ENCODE measurements at regions not wholly inside any gene's neighbourhood (a gene's known extent, or its start where the extent isn't known, plus 50 kb on each side); places are given as distances from the start of the nearest gene placed in this dataset.

DNA sequence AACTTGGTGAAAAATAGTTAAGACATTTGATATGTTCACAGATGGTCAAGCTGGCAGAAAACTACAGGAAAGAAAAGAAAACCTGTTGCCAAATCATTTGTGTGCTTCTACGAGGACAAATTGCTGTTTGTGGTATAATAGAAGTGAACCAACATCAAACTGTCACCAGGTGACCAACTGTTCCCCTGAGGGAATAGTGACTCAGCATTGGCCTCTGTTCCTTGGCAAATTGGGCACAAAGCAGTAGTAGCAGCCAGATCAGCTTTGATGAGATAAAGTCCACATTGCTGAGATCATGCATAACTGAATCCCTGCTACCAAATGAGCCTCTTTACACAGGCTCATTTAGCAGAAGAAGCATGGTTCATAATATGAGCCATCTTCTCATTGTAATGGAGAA is 103.5 kb downstream of the POSTN start:
- Histone ChIP-seq H3K4me3 (no peak overlapping the region), H3K4me1 (no peaks in the 10 kb centered on the region), H3K9me3 (no peaks in the 10 kb centered on the region), H3K27ac (no peak overlapping the region), H3K27me3 (no peaks in the 10 kb centered on the region), H3K36me3 (no peaks in the 10 kb centered on the region)
- WGBS, 2 donors, result 13 to 22% methylated on average over 1 of the region's 1 CpG
- no peak for TF ChIP-seq POLR2A (IDR thresholded peaks at IDR 0.05)
- TF ChIP-seq, protein P1, sequence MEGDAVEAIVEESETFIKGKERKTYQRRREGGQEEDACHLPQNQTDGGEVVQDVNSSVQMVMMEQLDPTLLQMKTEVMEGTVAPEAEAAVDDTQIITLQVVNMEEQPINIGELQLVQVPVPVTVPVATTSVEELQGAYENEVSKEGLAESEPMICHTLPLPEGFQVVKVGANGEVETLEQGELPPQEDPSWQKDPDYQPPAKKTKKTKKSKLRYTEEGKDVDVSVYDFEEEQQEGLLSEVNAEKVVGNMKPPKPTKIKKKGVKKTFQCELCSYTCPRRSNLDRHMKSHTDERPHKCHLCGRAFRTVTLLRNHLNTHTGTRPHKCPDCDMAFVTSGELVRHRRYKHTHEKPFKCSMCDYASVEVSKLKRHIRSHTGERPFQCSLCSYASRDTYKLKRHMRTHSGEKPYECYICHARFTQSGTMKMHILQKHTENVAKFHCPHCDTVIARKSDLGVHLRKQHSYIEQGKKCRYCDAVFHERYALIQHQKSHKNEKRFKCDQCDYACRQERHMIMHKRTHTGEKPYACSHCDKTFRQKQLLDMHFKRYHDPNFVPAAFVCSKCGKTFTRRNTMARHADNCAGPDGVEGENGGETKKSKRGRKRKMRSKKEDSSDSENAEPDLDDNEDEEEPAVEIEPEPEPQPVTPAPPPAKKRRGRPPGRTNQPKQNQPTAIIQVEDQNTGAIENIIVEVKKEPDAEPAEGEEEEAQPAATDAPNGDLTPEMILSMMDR (IDR thresholded peaks at IDR 0.05), result no peak
- intact Hi-C loops (cut with DNase I), result no loop called here
- DNase-seq, result no peak

- TF ChIP-seq POLR2A (IDR thresholded peaks at IDR 0.05), result no peak
- TF ChIP-seq, protein P1 (IDR thresholded peaks at IDR 0.05), result no peak
- H3K4me3 ChIP-seq, result no peak overlapping the region
- 81% methylated on average over 3 of the region's 3 CpGs for WGBS, 2 donors
- no peaks in the 10 kb centered on the region for H3K9me3 ChIP-seq
- H3K36me3 ChIP-seq, result no peaks in the 10 kb centered on the region
- intact Hi-C loops (cut with DNase I), result no loop called here
- no peaks in the 10 kb centered on the region for H3K4me1 ChIP-seq
- no peaks in the 10 kb centered on the region for H3K27me3 ChIP-seq
- DNase-seq, result no peak
- no peak overlapping the region for H3K27ac ChIP-seq
Observed at GRCh38 chr13:37493775-37494174, 104.8 kb downstream of the POSTN start.

- H3K27me3 ChIP-seq, result no peaks in the 10 kb centered on the region
- no peak overlapping the region for H3K27ac ChIP-seq
- H3K36me3 ChIP-seq, result no peaks in the 10 kb centered on the region
- DNase-seq, result no peak
- WGBS, 2 donors, result 22 to 50% methylated on average over 3 of the region's 3 CpGs
- no peak overlapping the region for H3K4me3 ChIP-seq
- H3K4me1 ChIP-seq, result no peaks in the 10 kb centered on the region
- no peak for TF ChIP-seq POLR2A (IDR thresholded peaks at IDR 0.05)
- TF ChIP-seq, protein P1 (IDR thresholded peaks at IDR 0.05), result no peak
- H3K9me3 ChIP-seq, result no peaks in the 10 kb centered on the region
- intact Hi-C loops (cut with DNase I), result no loop called here
Observed at GRCh38 chr13:37492741-37493514, 105.6 kb downstream of the POSTN start.

- no peak overlapping the region for H3K27ac ChIP-seq
- no peak overlapping the region for H3K4me3 ChIP-seq
- intact Hi-C loops (cut with DNase I), result no loop called here
- H3K4me1 ChIP-seq, result no peaks in the 10 kb centered on the region
- no peaks in the 10 kb centered on the region for H3K27me3 ChIP-seq
- H3K9me3 ChIP-seq, result no peaks in the 10 kb centered on the region
- DNase-seq, result no peak
- H3K36me3 ChIP-seq, result no peaks in the 10 kb centered on the region
- no peak for TF ChIP-seq POLR2A (IDR thresholded peaks at IDR 0.05)
- TF ChIP-seq, protein P1 (IDR thresholded peaks at IDR 0.05), result no peak
Observed at GRCh38 chr13:37492075-37492474, 106.5 kb downstream of the POSTN start.

- intact Hi-C loops (cut with DNase I), result no loop called here
- DNase-seq, result no peak
- H3K27me3 ChIP-seq, result no peaks in the 10 kb centered on the region
- no peaks in the 10 kb centered on the region for H3K9me3 ChIP-seq
- H3K36me3 ChIP-seq, result no peaks in the 10 kb centered on the region
- H3K27ac ChIP-seq, result no peak overlapping the region
- WGBS, 2 donors, result 64 to 67% methylated on average over 3 of the region's 3 CpGs
- no peaks in the 10 kb centered on the region for H3K4me1 ChIP-seq
- TF ChIP-seq, protein P1 (IDR thresholded peaks at IDR 0.05), result no peak
- TF ChIP-seq POLR2A (IDR thresholded peaks at IDR 0.05), result no peak
- H3K4me3 ChIP-seq, result no peak overlapping the region
Observed at GRCh38 chr13:37491661-37492060, 106.9 kb downstream of the POSTN start.

All from esophagus squamous epithelium (tissue), 5 donors.